HG02852 (cell line): ENCODE measurements at regions not wholly inside any gene's neighbourhood (a gene's known extent, or its start where the extent isn't known, plus 50 kb on each side); places are given as distances from the start of the nearest gene placed in this dataset.
"Not testable (repeated sequence)": the region's sequence is repeated elsewhere in the genome, so short reads cannot be mapped to it uniquely, and the experiment has no call there.

ENCODE experiments used
- ATAC-seq: cut with Tn5 transposase; IDR thresholded peaks from one replicate; pipeline ENCODE4 v1.9.1; 2021; ENCODE audit warnings: mild to moderate bottlenecking, moderate library complexity; ENCODE audit not compliant: unreplicated experiment

GRCh38 chr4:189533603-189534002 is 407.1 kb upstream of the FRG1 start:
- no peak for ATAC-seq

GRCh38 chr4:189547559-189547958 is 393.1 kb upstream of the FRG1 start:
- ATAC-seq = no peak

GRCh38 chr4:189548484-189549125 is 392.1 kb upstream of the FRG1 start:
- ATAC-seq = no peak

- ATAC-seq = not testable (repeated sequence)
Measured at GRCh38 chr4:189551931-189552670, 388.6 kb upstream of the FRG1 start.

- not testable (repeated sequence) for ATAC-seq
Measured at GRCh38 chr4:189560605-189561004, 380.1 kb upstream of the FRG1 start.

GRCh38 chr4:189563751-189564150 is 376.9 kb upstream of the FRG1 start:
- ATAC-seq = not testable (repeated sequence)

- not testable (repeated sequence) for ATAC-seq
Measured at GRCh38 chr4:189566271-189566670, 374.4 kb upstream of the FRG1 start.

GRCh38 chr4:189566900-189567299 is 373.8 kb upstream of the FRG1 start:
- not testable (repeated sequence) for ATAC-seq

GRCh38 chr4:189579645-189580044 is 361.0 kb upstream of the FRG1 start:
- ATAC-seq = not testable (repeated sequence)

GRCh38 chr4:189586908-189587632 is 353.6 kb upstream of the FRG1 start:
- not testable (repeated sequence) for ATAC-seq

GRCh38 chr4:189589201-189589600 is 351.5 kb upstream of the FRG1 start:
- ATAC-seq = not testable (repeated sequence)

- ATAC-seq = no peak
Measured at GRCh38 chr4:189592890-189593289, 347.8 kb upstream of the FRG1 start.

- no peak for ATAC-seq
Measured at GRCh38 chr4:189597341-189597740, 343.3 kb upstream of the FRG1 start.

GRCh38 chr4:189600264-189600663 is 340.4 kb upstream of the FRG1 start:
- no peak for ATAC-seq

GRCh38 chr4:189600718-189601435 is 339.8 kb upstream of the FRG1 start:
- ATAC-seq = no peak

- not testable (repeated sequence) for ATAC-seq
Measured at GRCh38 chr4:189602827-189603226, 337.8 kb upstream of the FRG1 start.

- ATAC-seq = not testable (repeated sequence)
Measured at GRCh38 chr4:189610571-189610970, 330.1 kb upstream of the FRG1 start.

GRCh38 chr4:189613207-189613606 is 327.5 kb upstream of the FRG1 start:
- ATAC-seq = no peak

- ATAC-seq = no peak
Measured at GRCh38 chr4:189615217-189615663, 325.4 kb upstream of the FRG1 start.

- not testable (repeated sequence) for ATAC-seq
Measured at GRCh38 chr4:189617741-189618140, 322.9 kb upstream of the FRG1 start.
